ENCODE measurements at regions not wholly inside any gene's neighbourhood (a gene's known extent, or its start where the extent isn't known, plus 50 kb on each side); places are given as distances from the start of the nearest gene placed in this dataset.

DNA sequence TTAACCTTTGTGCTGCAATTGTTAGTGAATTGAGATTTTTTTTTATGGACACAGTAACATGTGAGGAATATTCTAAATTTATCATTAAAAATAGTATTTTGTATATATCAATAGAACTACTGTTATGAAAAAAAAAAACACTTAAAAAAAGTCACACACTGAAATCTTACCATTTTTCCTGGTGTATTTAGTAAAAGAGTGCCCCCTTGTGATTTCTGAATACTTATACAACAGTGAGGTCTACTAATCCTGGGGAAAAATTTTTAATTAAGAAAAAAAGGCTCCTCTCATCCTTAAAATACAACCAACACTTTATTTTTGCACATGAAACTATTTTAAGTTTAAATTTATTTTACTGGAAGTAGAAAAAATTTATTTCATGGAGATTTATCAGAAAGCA lies 56.4 kb upstream of the SPOCK3 start:
- DNase-seq, result no peak

DNA sequence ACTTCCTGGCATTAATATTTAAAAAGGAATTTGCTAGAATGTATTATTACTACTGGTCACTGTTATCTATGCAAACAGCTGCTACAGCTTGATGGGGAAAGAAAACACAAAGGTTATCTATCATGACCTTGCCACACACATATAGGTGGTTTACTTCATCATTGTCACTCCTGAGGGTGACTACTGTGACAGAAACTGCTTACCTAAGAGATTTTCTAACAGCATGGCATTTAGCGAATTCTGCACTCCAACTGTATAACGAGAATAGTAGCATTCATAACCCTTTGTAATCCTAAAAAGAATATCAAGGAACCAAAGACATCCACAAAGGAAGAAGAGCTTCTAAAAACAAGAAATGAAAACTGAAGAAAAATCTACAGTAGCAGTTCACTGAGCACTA lies 74.6 kb upstream of the SPOCK3 start:
- DNase-seq, result no peak

- DNase-seq, result no peak
These were observed 87.0 kb upstream of the SPOCK3 start for GRCh38 chr4:167321299-167321698.

DNA sequence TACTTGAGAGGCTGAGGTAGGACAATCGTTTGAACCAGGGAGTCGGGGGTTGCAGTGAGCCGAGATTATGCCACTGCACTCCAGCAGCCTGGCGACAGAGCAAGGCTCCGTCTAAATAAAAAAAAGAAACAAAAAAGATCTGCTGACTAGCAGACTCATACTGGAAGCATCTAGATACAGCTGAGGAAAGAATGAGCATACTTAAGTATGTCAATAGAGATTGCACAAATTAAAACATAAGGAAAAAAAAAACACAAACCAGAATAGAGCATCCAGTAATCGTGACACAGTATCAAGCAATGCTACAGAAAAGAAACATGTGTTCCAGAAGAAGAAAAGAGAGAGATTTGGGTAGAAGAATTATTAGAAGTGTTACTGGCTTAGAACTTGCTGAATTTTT lies 105.5 kb upstream of the SPOCK3 start:
- no peak for DNase-seq

DNA sequence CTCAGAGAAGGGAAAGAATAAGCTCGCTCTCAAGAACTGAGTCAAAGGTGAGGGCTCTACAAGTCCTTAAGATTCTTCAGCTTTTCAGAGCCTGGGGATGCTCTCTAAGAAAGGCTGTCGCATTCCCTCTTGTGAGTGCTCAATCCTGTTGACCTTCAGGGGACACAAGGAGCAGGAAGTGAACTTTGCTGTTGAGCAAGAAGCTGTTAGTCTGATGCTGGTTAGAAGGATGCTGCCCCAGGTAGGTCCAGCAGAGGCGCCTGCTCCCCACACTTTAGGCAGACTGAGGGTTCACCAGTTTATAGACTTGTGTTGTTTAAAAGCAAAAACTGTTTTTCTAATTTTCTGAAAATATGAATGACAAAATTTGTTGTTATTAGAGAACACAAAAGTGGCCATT lies 125.4 kb upstream of the SPOCK3 start:
- DNase-seq, result no peak

- no peak for DNase-seq
These were observed 145.0 kb upstream of the SPOCK3 start for GRCh38 chr4:167379076-167379835.

DNA sequence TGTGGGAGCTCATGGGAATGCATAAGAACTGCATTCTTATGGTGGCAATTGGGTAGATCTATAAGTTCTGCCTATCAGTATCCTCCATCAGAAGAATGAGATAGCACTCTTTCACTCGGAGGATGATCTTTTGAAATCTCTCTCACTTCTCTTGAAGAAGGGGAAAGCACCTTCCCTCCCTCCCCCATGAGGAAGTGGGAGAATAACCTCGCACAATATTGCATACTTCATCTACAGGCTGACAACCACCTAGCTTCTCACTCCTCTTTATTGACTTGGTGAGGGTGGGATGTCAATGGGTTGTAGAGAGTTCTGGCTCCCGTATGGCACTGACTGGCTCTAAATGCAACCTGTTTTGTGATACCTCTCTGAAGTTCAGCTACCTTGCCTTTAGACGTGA lies 146.7 kb upstream of the SPOCK3 start:
- DNase-seq, result no peak

- DNase-seq, result no peak
These were observed 149.0 kb upstream of the SPOCK3 start for GRCh38 chr4:167383291-167383690.

GRCh38 chr4:167397586-167397985 lies 163.3 kb upstream of the SPOCK3 start:
- DNase-seq, result no peak

- no peak for DNase-seq
These were observed 164.9 kb upstream of the SPOCK3 start for GRCh38 chr4:167399201-167399600.

DNA sequence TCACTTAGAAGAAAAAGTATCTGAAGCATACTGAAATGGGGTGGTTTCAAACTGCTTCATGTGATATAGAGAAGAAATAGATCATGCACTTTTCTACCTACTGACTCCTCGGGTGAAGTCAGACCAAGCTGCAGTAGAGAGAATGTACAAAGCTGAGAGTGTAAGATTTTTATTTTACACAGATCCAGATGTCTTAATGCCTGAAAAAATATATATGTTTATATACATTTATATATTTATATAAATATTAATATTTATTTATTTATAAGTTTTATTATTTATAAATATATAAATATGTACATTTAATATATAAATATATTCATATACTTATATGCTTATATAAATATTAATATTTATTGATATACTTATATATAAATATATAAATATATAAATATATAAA lies 171.9 kb upstream of the SPOCK3 start:
- no peak for DNase-seq

GRCh38 chr4:167415461-167415860 lies 181.2 kb upstream of the SPOCK3 start:
- no peak for DNase-seq

- DNase-seq, result no peak
These were observed 185.3 kb upstream of the SPOCK3 start for GRCh38 chr4:167419468-167420140.

GRCh38 chr4:167421201-167421600 lies 186.9 kb upstream of the SPOCK3 start:
- no peak for DNase-seq

DNA sequence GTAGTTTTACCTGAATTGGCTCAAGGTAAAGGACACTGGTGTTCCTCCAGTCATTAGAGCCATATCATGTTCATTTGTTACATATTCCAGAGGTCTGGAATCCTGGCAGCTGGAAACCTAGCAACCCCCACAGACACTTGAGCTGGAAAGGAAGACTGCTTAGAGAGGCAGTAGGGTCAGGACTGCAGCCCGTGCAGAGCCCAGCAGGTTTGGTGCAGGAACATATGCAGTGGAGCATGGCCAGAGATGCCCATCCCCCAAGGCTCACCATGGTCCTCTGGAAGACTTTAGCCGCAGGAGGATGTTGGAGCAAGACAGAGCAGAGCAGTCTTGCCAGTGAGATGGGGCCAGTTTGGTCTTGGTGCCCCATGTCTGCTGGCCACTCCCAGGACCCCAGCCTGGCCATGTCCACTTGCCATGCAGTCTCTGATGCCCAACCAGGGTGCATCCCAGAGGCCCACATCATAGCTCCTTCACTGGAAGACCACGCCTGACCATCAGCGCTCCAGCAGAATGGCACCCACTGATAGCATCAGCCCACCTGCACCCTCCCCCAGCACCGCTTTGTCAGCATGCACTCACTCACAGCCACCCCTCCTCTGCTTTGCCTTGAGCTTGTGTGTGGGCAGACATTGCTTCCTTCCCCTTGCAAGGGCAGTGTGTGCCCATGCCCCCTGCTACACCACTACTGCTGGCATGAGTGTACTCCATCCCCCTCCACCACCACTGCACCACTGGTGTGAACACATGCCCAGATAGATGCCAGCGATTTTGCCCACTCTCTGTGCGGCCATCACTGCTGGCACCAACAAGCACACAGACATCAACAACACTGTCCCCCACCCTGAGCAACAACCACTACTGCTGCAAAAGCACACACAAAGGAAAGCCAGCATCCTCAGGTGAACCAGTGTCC lies 190.3 kb upstream of the SPOCK3 start:
- no peak for DNase-seq

- no peak for DNase-seq
These were observed 193.9 kb upstream of the SPOCK3 start for GRCh38 chr4:167428156-167428555.

DNA sequence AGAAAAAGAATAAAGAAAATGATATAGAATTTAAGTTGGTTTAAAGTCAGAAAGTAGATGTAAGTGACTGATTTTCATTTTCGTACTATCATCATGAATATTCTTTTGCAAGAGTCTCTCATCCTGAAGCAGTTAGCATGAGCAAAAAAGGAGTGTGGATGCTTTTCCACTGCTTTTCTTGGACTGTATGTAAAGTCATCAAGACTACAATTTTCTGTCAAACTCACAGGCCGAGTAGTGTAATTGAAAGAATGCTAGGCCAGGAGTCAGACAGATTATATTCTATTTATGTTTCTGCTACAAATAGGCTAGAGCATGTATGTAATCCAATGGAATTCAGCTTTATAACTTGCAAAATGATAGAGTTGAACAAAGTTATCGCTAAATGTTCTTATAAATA lies 197.1 kb upstream of the SPOCK3 start:
- DNase-seq, result no peak

- no peak for DNase-seq
These were observed 201.5 kb upstream of the SPOCK3 start for GRCh38 chr4:167435786-167436185.

DNA sequence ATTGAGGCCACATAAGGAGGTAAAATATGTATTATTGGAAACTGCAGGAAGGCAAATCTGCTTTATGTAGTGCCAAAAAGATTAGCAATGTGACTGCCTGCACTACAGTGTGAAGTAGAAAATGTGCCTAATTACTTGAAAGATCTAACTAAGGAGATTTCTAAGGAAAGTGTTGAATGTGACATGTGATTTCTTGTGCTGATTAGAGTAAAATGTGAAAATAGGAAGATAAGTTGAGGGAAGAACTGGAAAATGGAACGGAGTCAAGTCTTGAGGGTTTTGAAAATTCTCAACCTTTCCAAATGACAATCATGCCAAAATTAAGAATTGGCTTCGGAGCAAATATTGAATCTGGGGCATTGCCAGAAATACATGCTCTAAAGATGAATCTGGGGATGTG lies 209.5 kb upstream of the SPOCK3 start:
- DNase-seq, result no peak

GRCh38 chr4:167452922-167453430 lies 218.7 kb upstream of the SPOCK3 start:
- no peak for DNase-seq

DNA sequence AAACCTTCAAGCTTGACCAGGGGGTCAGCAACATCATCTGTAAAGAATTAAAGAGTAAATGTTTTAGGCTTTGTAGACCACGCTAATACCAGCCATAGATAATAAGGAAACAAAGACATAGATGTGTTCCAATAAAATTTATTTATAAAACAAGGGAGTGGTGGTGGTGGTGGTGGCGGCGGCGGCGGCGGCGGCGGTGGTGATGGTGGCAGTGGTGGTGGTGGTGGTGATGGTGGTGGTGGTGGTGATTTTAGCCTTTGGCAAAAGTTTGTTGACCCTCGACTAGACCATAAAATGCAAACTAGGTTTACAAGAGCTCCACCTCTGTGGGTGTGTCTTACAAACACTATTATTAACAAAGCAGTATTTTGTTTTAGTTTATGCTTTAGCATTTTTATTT lies 222.3 kb upstream of the SPOCK3 start:
- DNase-seq, result no peak

DNA sequence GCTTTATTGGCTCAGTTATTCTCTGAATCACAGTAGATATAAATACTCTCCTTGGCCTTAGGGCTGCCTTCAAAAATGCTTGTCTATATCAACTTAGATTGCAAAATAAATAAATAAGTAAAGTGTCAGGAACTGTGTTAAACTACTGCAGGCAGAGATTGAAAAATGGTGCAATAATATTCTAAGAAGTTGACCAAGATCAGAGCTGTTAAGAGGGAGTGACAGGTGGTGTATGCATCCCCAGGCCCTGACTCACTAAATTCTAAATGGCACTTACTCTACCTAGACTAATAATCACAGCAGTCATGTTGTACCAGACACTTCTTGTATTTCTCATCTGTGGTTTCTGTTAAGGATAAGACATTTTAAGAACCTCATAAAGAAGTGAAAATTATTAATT lies 235.1 kb upstream of the SPOCK3 start:
- no peak for DNase-seq

DNA sequence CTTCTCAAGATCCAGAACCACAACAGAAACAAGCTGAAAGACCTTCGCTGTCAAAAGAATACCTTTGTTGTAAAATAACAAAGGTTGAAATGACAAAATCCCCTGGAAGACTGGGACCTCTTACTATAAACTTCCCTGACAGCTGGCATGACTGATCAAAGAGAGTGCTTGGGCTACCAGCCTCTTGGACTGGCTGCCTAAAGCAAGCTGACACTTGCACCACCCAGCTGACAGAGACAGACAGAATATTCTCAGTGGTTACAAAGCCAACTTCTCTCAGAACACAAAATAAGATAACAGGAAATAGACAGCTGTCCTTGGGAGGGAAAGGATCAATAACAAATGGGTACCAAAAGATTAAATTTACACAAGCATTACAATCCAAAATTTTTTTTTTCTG lies 241.7 kb upstream of the SPOCK3 start:
- no peak for DNase-seq

DNA sequence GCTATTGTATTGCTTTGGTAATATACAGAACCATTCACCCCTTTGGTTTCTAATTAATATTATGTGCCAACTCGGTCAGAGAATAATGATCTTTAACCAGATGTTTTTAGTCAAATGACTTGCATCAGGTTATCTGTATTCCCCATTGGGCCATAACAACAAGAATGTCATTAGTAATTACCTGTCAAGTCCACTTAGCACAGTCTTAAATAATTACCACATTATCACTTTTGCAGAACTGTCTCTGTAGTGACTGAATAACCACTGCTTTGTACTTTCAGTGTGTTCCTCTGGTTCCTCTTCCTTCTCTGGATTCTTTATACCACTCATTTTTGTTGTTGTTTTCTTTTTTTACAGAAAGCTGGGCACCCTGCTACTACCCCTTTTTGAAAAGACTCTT lies 257.7 kb upstream of the SPOCK3 start:
- DNase-seq, result no peak

Measured in stimulated activated CD4-positive, alpha-beta T cell treated with anti-CD3 and anti-CD28 coated beads, Interleukin-4, amount 100 ng/mL, for 1 hour (primary cell).